MG63 (cell line): ENCODE measurements at regions not wholly inside any gene's neighbourhood (a gene's known extent, or its start where the extent isn't known, plus 50 kb on each side); places are given as distances from the start of the nearest gene placed in this dataset.

Experiments used
- DNase-seq: peaks from one replicate; pipeline ENCODE4 v3.0.0-alpha.2; 2020
- H3K27me3 ChIP-seq: fragments of 250-450 bp; sonication (Bioruptor Pico); 2 replicates; pipeline ENCODE4 v1.5.1; 2020; ENCODE audit warnings: mild to moderate bottlenecking, moderate library complexity
- H3K36me3 ChIP-seq: fragments of 250-450 bp; sonication (Bioruptor Pico); 2 replicates; pipeline ENCODE4 v1.5.1; 2020; ENCODE audit warnings: mild to moderate bottlenecking, moderate library complexity
- H3K4me3 ChIP-seq: fragments of 250-450 bp; sonication (Bioruptor Pico); 2 replicates; pipeline ENCODE4 v1.5.1; 2020; ENCODE audit warnings: mild to moderate bottlenecking, moderate library complexity
- H3K9me3 ChIP-seq: fragments of 250-450 bp; sonication (Bioruptor Pico); 2 replicates; pipeline ENCODE4 v1.5.1; 2020; ENCODE audit warnings: mild to moderate bottlenecking, moderate library complexity

GRCh38 chr12:78519422-78519821 is 345.2 kb upstream of the SYT1 start:
- no peaks in the 10 kb centered on the region for H3K9me3 ChIP-seq
- DNase-seq, result no peak
- H3K27me3 ChIP-seq, result no peaks in the 10 kb centered on the region
- H3K4me3 ChIP-seq, result no peak overlapping the region
- no peaks in the 10 kb centered on the region for H3K36me3 ChIP-seq

DNA sequence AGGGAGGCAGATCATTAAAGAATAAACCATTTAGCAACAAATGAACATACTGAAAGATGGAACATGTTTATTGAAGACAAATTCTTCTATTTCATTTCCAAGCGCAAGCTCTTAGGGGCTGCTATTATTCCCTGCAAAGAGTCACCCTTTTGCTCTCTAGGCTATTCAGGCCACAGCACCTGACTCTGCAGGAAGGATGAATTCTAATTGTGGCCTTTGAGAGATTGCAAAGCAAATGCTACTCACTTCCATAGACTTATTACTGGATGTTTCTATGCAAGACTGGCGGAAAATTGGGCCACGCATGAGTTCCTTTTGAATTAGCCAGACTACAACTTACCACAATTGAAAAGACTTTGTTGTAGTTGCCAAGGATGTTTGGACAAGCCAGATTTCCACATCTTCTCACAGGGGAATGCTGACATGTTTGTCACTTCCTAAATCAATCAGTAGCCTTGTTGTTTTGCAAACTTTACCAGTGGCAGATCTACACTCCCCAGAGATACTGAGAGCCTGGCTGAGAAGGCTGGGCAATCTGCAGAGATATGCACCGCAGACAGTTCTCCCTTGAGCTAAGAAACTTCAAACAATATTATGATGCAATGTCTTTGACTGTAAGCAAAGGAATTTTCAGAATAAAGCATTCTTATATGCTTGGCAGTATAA is 334.3 kb upstream of the SYT1 start:
- Histone ChIP-seq H3K27me3 (no peaks in the 10 kb centered on the region), H3K36me3 (no peaks in the 10 kb centered on the region), H3K4me3 (no peak overlapping the region), H3K9me3 (no peaks in the 10 kb centered on the region)
- DNase-seq, result no peak

- DNase-seq, result no peak
- Histone ChIP-seq H3K27me3 (no peaks in the 10 kb centered on the region), H3K36me3 (no peaks in the 10 kb centered on the region), H3K4me3 (no peak overlapping the region), H3K9me3 (no peaks in the 10 kb centered on the region)
Measured at GRCh38 chr12:78531831-78532458, 332.6 kb upstream of the SYT1 start.

- no peak overlapping the region for H3K4me3 ChIP-seq
- H3K36me3 ChIP-seq, result no peaks in the 10 kb centered on the region
- H3K27me3 ChIP-seq, result no peaks in the 10 kb centered on the region
- DNase-seq, result no peak
- no peaks in the 10 kb centered on the region for H3K9me3 ChIP-seq
Measured at GRCh38 chr12:78534311-78534710, 330.3 kb upstream of the SYT1 start.

DNA sequence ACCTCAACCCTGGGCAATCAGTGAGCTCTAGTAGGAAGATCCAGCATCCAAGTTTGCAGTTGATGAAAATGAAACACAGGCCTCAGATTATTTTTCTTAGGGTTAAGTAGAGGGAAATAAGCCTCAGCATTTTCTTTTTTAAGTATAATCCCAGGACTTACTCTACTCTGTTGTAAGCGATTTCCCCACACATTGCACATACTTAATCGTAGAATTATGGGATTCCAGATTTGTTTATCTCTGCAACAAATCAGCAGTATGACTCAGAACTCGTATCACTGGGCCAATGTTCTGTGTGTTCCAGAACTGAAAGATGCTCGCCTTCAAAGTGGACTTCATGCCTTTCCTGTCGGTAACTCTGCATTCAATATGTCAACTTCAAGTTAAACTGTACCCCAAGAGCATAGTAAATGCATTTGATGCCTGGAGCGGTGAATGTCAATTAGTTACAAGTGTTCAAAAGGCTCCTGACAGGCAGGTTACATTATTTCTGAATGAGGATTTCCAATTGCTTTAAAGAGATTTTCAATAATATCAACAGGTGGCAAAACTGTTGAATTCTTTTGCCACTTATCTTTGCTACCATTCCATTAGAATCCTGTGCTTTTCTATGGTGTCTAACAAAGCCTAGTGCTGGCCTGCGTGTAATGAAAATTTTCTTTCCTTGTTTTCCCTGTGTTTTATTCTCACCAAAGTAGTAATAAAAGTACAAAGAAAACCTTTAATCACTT is 323.8 kb upstream of the SYT1 start:
- no peak for DNase-seq
- Histone ChIP-seq H3K36me3 (no peaks in the 10 kb centered on the region), H3K9me3 (no peaks in the 10 kb centered on the region), H3K27me3 (no peaks in the 10 kb centered on the region), H3K4me3 (no peak overlapping the region)

- H3K4me3 ChIP-seq, result no peak overlapping the region
- no peaks in the 10 kb centered on the region for H3K9me3 ChIP-seq
- no peaks in the 10 kb centered on the region for H3K36me3 ChIP-seq
- no peak for DNase-seq
- H3K27me3 ChIP-seq, result no peaks in the 10 kb centered on the region
Measured at GRCh38 chr12:78550831-78551230, 313.7 kb upstream of the SYT1 start.

DNA sequence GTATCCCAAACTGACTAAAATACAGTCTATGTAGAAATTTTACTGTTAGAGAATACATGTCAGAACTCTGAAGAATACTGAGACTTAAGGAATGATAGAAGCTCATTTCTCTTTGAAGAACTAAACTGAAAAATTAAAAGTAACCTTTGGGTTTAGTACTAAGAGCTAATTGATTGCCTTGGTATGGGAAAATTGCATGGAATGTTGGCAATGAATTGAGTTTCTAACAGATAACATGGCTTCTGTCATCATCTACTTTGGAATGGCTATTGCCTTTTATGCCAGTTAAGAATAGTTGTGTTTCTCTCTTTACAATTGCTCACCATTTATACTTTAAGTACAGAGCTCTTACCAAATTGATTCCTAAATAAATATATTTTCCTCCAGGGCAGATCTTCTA is 308.8 kb upstream of the SYT1 start:
- H3K36me3 ChIP-seq, result no peaks in the 10 kb centered on the region
- H3K9me3 ChIP-seq, result no peaks in the 10 kb centered on the region
- no peak for DNase-seq
- H3K27me3 ChIP-seq, result no peaks in the 10 kb centered on the region
- no peak overlapping the region for H3K4me3 ChIP-seq

GRCh38 chr12:78556651-78557050 is 307.9 kb upstream of the SYT1 start:
- no peaks in the 10 kb centered on the region for H3K9me3 ChIP-seq
- no peaks in the 10 kb centered on the region for H3K27me3 ChIP-seq
- no peak for DNase-seq

GRCh38 chr12:78559416-78559815 is 305.2 kb upstream of the SYT1 start:
- DNase-seq, result no peak

More at GRCh38 chr12:78556651-78557050, 307.9 kb upstream of the SYT1 start:
- no peak overlapping the region for H3K4me3 ChIP-seq
- H3K36me3 ChIP-seq, result no peaks in the 10 kb centered on the region

GRCh38 chr12:78559886-78560285 is 304.7 kb upstream of the SYT1 start:
- Histone ChIP-seq H3K36me3 (no peaks in the 10 kb centered on the region), H3K27me3 (no peaks in the 10 kb centered on the region), H3K9me3 (no peaks in the 10 kb centered on the region), H3K4me3 (no peak overlapping the region)
- no peak for DNase-seq

More at GRCh38 chr12:78559416-78559815, 305.2 kb upstream of the SYT1 start:
- Histone ChIP-seq H3K9me3 (no peaks in the 10 kb centered on the region), H3K27me3 (no peaks in the 10 kb centered on the region), H3K36me3 (no peaks in the 10 kb centered on the region), H3K4me3 (no peak overlapping the region)

DNA sequence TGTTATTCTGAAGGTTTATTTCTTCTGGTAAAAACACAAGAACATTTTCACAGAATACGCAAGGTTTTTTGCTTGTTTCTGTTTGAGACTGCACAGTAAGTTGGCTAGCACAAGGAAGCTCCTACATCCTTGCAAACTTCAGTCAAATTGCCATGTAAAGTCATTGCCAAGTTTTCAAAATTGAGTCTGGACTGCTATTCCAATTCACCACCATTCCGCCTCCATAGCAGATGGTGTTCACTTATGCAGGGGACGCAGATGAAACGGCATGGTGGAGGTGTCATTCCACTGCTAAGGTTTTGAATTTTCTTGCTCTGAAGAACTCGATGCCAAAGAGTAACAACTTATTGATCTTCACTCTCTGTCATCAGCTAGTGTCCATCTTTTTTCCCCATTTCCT is 303.9 kb upstream of the SYT1 start:
- no peaks in the 10 kb centered on the region for H3K27me3 ChIP-seq
- no peak for DNase-seq
- no peaks in the 10 kb centered on the region for H3K9me3 ChIP-seq
- no peaks in the 10 kb centered on the region for H3K36me3 ChIP-seq
- H3K4me3 ChIP-seq, result no peak overlapping the region

DNA sequence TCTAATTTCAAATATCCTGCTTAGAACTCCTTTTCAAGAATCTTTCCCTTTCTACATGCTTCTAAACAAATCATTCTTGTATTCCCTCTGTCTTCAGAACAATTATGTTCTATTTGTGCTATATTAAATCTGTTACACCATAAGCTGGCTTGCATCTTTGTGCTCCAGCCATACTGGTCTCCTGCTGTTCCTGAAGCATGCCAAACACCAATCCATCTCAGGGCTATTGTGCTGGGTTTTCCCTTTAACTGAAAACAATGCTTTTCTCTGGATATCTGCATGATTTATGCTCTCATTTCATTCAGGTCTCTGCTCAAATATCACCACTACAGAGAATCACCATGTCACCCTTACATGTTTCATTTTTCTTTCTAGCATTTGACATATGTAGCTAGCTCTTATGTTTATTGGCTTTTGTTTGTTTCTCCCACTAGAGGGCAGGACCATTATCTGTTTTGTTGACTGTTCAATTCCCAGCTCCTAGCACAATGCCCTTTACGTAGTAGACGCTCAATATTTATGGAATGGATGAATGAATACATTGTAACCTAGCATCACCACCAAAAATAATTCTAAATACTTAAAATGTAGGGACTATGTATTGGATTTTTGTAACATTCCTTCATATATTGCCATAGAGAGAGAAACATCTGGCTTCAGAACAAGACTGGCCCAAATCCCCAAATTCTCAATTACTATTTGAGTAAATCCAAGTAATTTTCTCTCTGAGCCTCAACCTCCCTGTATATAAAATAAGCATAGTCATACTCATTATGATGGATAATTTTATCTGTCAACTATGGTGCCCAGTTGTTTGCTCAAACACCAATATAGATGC is 302.0 kb upstream of the SYT1 start:
- Histone ChIP-seq H3K27me3 (no peaks in the 10 kb centered on the region), H3K36me3 (no peaks in the 10 kb centered on the region), H3K9me3 (no peaks in the 10 kb centered on the region), H3K4me3 (no peak overlapping the region)
- DNase-seq, result no peak

GRCh38 chr12:78563826-78564225 is 300.7 kb upstream of the SYT1 start:
- H3K4me3 ChIP-seq, result no peak overlapping the region
- no peaks in the 10 kb centered on the region for H3K27me3 ChIP-seq
- no peak for DNase-seq
- no peaks in the 10 kb centered on the region for H3K36me3 ChIP-seq
- H3K9me3 ChIP-seq, result no peaks in the 10 kb centered on the region

DNA sequence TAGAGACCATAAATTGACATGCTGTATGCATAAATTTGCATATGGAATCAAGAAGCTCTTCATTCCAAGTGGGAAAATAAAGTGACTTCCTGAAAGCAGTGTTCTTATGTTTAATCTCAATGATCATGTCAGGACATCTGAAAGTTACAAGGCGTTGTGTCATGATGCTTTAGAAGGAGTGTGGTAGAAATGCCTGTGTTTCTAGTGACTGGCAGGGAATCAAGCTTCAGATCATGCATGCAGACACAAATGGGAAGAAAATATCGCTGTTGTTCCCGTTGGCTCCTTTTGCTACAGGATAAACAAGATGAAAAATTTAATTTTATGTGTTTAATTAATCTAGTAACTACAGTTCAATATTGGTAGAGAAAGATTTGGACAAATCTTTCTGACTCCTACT is 298.1 kb upstream of the SYT1 start:
- Histone ChIP-seq H3K4me3 (no peak overlapping the region), H3K36me3 (no peaks in the 10 kb centered on the region), H3K27me3 (no peaks in the 10 kb centered on the region), H3K9me3 (no peaks in the 10 kb centered on the region)
- no peak for DNase-seq

DNA sequence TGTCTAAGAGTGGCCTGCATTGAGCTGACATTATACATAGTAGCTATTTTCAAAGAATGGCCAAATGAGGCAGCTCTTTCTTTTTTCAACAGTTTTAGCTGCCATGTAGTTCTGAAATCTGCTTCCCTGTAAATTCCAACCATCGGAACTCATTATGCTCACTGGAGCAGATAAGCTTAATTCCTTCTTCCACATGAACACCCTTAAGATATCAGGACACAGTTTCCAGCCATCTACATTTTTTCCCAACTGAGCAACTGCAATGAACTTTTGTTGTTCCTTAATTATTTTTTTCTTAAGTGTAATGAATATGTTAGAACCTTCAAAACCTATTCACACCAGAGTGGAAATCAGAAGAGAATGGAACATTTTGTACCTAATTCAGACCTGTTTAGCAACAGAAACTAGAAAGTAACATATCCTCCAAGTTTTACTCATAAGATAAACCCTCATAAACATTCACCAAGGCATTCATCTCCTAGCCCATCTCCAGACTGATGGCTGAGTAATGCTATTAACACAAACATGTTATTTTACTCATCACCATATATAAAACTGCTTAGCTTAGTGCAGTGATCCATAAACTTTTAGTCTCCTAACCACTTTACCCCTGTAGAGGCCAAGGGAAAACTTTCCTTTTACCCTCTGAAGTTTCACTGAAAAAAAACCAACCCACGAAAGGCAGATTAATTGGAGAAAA is 296.1 kb upstream of the SYT1 start:
- no peaks in the 10 kb centered on the region for H3K9me3 ChIP-seq
- no peaks in the 10 kb centered on the region for H3K27me3 ChIP-seq
- no peak overlapping the region for H3K4me3 ChIP-seq
- DNase-seq, result no peak
- no peaks in the 10 kb centered on the region for H3K36me3 ChIP-seq

- Histone ChIP-seq H3K36me3 (no peaks in the 10 kb centered on the region), H3K4me3 (no peak overlapping the region), H3K27me3 (no peaks in the 10 kb centered on the region), H3K9me3 (0 out of 2 replicates have a peak, but pooled peaks cover 2% of the 10 kb centered on the region)
- DNase-seq, result no peak
Measured at GRCh38 chr12:78571953-78572352, 292.6 kb upstream of the SYT1 start.
